MM.1S (cell line): ENCODE measurements at regions not wholly inside any gene's neighbourhood (a gene's known extent, or its start where the extent isn't known, plus 50 kb on each side); places are given as distances from the start of the nearest gene placed in this dataset.

ENCODE experiments used
- EZH2 ChIP-seq: fragments of 300-600 bp; sonication (generic); optimal IDR thresholded peaks from 2 replicates; pipeline ENCODE3; 2017; ENCODE audit warnings: low read depth, mild to moderate bottlenecking, antibody characterized with exemption, low read length, mixed read lengths
- TF ChIP-seq, protein P1 (sequence below): fragments of 300-600 bp; sonication (generic); IDR thresholded peaks from 2 replicates; pipeline ENCODE4 v1.5.1; 2016; ENCODE audit warnings: antibody characterized with exemption, low read length, mixed read lengths

DNA sequence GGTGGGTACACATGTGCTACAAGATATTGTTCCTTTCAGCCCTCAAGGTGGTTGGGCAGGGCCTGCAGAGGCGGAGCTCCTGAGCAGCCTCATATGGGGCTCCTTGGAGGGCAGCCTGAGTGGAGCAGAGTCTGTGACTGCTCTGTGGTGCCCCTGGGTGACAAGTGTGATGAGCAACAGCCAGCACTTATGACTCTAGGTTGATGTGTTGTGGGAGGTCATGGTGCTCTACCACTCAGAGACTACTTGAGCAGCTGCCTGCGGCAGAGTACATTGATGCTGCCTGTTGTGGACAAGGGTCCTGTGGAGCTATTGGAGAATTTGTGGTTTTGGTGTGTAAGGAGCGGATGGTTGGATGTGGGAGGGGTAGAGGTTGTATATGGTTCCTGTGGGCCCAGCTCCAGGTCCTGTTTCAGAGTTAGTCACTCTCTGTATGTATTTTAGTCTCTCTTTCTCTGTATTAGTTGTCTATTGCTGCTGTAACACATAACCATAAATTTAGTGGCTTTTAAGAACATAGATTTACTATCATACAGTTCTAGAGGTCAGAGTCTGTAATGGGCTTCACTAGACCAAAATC is 141.3 kb downstream of the SREK1 start:
- TF ChIP-seq, protein P1, sequence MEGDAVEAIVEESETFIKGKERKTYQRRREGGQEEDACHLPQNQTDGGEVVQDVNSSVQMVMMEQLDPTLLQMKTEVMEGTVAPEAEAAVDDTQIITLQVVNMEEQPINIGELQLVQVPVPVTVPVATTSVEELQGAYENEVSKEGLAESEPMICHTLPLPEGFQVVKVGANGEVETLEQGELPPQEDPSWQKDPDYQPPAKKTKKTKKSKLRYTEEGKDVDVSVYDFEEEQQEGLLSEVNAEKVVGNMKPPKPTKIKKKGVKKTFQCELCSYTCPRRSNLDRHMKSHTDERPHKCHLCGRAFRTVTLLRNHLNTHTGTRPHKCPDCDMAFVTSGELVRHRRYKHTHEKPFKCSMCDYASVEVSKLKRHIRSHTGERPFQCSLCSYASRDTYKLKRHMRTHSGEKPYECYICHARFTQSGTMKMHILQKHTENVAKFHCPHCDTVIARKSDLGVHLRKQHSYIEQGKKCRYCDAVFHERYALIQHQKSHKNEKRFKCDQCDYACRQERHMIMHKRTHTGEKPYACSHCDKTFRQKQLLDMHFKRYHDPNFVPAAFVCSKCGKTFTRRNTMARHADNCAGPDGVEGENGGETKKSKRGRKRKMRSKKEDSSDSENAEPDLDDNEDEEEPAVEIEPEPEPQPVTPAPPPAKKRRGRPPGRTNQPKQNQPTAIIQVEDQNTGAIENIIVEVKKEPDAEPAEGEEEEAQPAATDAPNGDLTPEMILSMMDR: no peak
- TF ChIP-seq EZH2: no peak
